HCT116 (cell line): ENCODE measurements at regions not wholly inside any gene's neighbourhood (a gene's known extent, or its start where the extent isn't known, plus 50 kb on each side); places are given as distances from the start of the nearest gene placed in this dataset.

Experiments
- CTCF ChIP-seq, 3 experiments: fragments of 200-600 bp in 1 of 3; sonication (generic) in 1 of 3; IDR thresholded peaks in 2 of 3; conservative IDR thresholded peaks in 1 of 3; 2 replicates each; pipeline ENCODE4 v1.5.1; 2012 to 2017; ENCODE audit warnings: low read depth in 2 of 3, low read length in 2 of 3, antibody characterized with exemption in 1 of 3, borderline replicate concordance in 1 of 3, control low read depth in 1 of 3, mild to moderate bottlenecking in 1 of 3, mixed read lengths in 1 of 3, mixed run types in 1 of 3, moderate library complexity in 1 of 3; ENCODE audit not compliant: insufficient read depth in 1 of 3
- ELF1 ChIP-seq: IDR thresholded peaks from 2 replicates; pipeline ENCODE4 v1.6.1; 2012; ENCODE audit warnings: low read depth, borderline replicate concordance
- SIN3A ChIP-seq: IDR thresholded peaks from 2 replicates; pipeline ENCODE4 v1.6.1; 2012; ENCODE audit warnings: low read depth

- TF ChIP-seq CTCF (IDR thresholded peaks at IDR 0.05 in 2 of 3, conservative IDR thresholded peaks at IDR 0.05 in 1 of 3; ENCODE audit: borderline replicate concordance in 1 of 3, insufficient read depth in 1 of 3, low read depth in 2 of 3, low read length in 2 of 3) (no peak), SIN3A (no peak), ELF1 (no peak)
Measured at GRCh38 chr6:111936718-111937117, 63.5 kb upstream of the FYN start.
